H1 (cell line): ENCODE measurements at regions not wholly inside any gene's neighbourhood (a gene's known extent, or its start where the extent isn't known, plus 50 kb on each side); places are given as distances from the start of the nearest gene placed in this dataset.

Experiments used
- BCL11A ChIP-seq, 2 experiments: IDR thresholded peaks; one replicate each; pipeline ENCODE4 v1.6.1; 2011; ENCODE audit warnings: low read depth in 2 of 2, low read length in 2 of 2, mild to moderate bottlenecking in 2 of 2
- CBX5 ChIP-seq: fragments of 300-800, 300-1000 bp; sonication (generic); IDR thresholded peaks from 2 replicates; pipeline ENCODE4 v1.7.1; 2016; ENCODE audit warnings: antibody characterized with exemption, low read length, low read depth
- CEBPB ChIP-seq: IDR thresholded peaks from 2 replicates; pipeline ENCODE4 v1.6.1; 2012; ENCODE audit warnings: low read depth, low read length
- CTCF ChIP-seq, 3 experiments: IDR thresholded peaks; 1 replicate in 2 of 3; 2 replicates in 1 of 3; pipeline versions ENCODE4 v1.5.1 to v1.6.1; 2011; ENCODE audit warnings: low read length in 3 of 3, mild to moderate bottlenecking in 3 of 3, inconsistent platforms in 2 of 3, low read depth in 1 of 3, moderate library complexity in 1 of 3; ENCODE audit not compliant: insufficient read depth in 1 of 3; ENCODE audit errors: control extremely low read depth in 1 of 3
- EP300 ChIP-seq, 2 experiments: IDR thresholded peaks; 1 replicate in 1 of 2; 2 replicates in 1 of 2; pipeline ENCODE4 v1.6.1; 2011 to 2012; ENCODE audit warnings: low read depth in 2 of 2, low read length in 2 of 2, mild to moderate bottlenecking in 2 of 2, borderline replicate concordance in 1 of 2, inconsistent platforms in 1 of 2, moderate library complexity in 1 of 2
- JUND ChIP-seq: IDR thresholded peaks from 2 replicates; pipeline ENCODE4 v1.6.1; 2011; ENCODE audit warnings: mild to moderate bottlenecking, improper control_type of control experiment, low read length
- KDM1A ChIP-seq: fragments of 200-600, 300-600 bp; sonication (generic); IDR thresholded peaks from 2 replicates; pipeline ENCODE4 v1.7.1; 2016; ENCODE audit warnings: mild to moderate bottlenecking, low read length, borderline replicate concordance
- POLR2A ChIP-seq, 2 experiments: IDR thresholded peaks; 1 replicate in 1 of 2; 2 replicates in 1 of 2; pipeline ENCODE4 v1.6.1; 2011; ENCODE audit warnings: low read depth in 2 of 2, low read length in 2 of 2, mild to moderate bottlenecking in 2 of 2; ENCODE audit errors: control extremely low read depth in 1 of 2
- POLR2AphosphoS5 ChIP-seq: IDR thresholded peaks from 2 replicates; pipeline ENCODE4 v1.6.1; 2011; ENCODE audit warnings: low read depth, low read length
- RAD21 ChIP-seq, 2 experiments: IDR thresholded peaks in 1 of 2; conservative IDR thresholded peaks in 1 of 2; 2 replicates each; pipeline ENCODE4 v1.6.1; 2011; ENCODE audit warnings: low read depth in 2 of 2, low read length in 2 of 2, improper control_type of control experiment in 1 of 2, inconsistent platforms in 1 of 2, mild to moderate bottlenecking in 1 of 2, moderate library complexity in 1 of 2
- SIN3A ChIP-seq, 2 experiments: IDR thresholded peaks in 1 of 2; conservative IDR thresholded peaks in 1 of 2; 2 replicates each; pipeline ENCODE4 v1.6.1; 2011 to 2012; ENCODE audit warnings: low read length in 2 of 2, improper control_type of control experiment in 1 of 2, low read depth in 1 of 2, mild to moderate bottlenecking in 1 of 2
- SIX5 ChIP-seq: IDR thresholded peaks from 2 replicates; pipeline ENCODE4 v1.6.1; 2011; ENCODE audit warnings: mild to moderate bottlenecking, low read depth, low read length
- SP1 ChIP-seq: IDR thresholded peaks from 2 replicates; pipeline ENCODE4 v1.6.1; 2011; ENCODE audit warnings: low read depth, low read length
- USF2 ChIP-seq: IDR thresholded peaks from 2 replicates; pipeline ENCODE4 v1.6.1; 2011; ENCODE audit warnings: low read length, improper control_type of control experiment

- TF ChIP-seq KDM1A (no peak), BCL11A (IDR thresholded peaks at IDR 0.05; ENCODE audit: low read depth in 2 of 2, low read length in 2 of 2) (no peak), SIN3A (conservative IDR thresholded peaks at IDR 0.05 in 1 of 2, IDR thresholded peaks at IDR 0.05 in 1 of 2; ENCODE audit: low read depth in 1 of 2, low read length in 2 of 2) (no peak), CTCF (IDR thresholded peaks at IDR 0.05; ENCODE audit: control extremely low read depth in 1 of 3, insufficient read depth in 1 of 3, low read depth in 1 of 3, low read length in 3 of 3) (no peak), RAD21 (IDR thresholded peaks at IDR 0.05 in 1 of 2, conservative IDR thresholded peaks at IDR 0.05 in 1 of 2; ENCODE audit: low read depth in 2 of 2, low read length in 2 of 2) (no peak), POLR2A (IDR thresholded peaks at IDR 0.05; ENCODE audit: control extremely low read depth in 1 of 2, low read depth in 2 of 2, low read length in 2 of 2) (no peak), JUND (no peak), SIX5 (no peak), CEBPB (no peak), POLR2AphosphoS5 (no peak), EP300 (IDR thresholded peaks at IDR 0.05; ENCODE audit: borderline replicate concordance in 1 of 2, low read depth in 2 of 2, low read length in 2 of 2) (no peak), CBX5 (no peak), SP1 (no peak), USF2 (no peak)
Observed at GRCh38 chr9:1870915-1871314, 144.2 kb upstream of the SMARCA2 start.
